ENCODE measurements at regions not wholly inside any gene's neighbourhood (a gene's known extent, or its start where the extent isn't known, plus 50 kb on each side); places are given as distances from the start of the nearest gene placed in this dataset.

- intact Hi-C loops (cut with DNase I): no loop called here
- DNase-seq (no peak), ATAC-seq (no peak)
Observed at GRCh38 chr5:122653087-122654017, 121.5 kb upstream of the SNX2 start.

GRCh38 chr5:122656160-122656559, 118.7 kb upstream of the SNX2 start:
- intact Hi-C loops (cut with DNase I): no loop called here
- ATAC-seq (no peak), DNase-seq (no peak)
- no peaks in the 10 kb centered on the region for H3K36me3 ChIP-seq
- no peak overlapping the region for H3K4me3 ChIP-seq
- H3K27ac ChIP-seq: no peak overlapping the region
- no peaks in the 10 kb centered on the region for H3K4me1 ChIP-seq
- H3K9me3 ChIP-seq: no peaks in the 10 kb centered on the region
- H3K27me3 ChIP-seq (ENCODE audit: low read depth): no peaks in the 10 kb centered on the region
- TF ChIP-seq, protein P1, sequence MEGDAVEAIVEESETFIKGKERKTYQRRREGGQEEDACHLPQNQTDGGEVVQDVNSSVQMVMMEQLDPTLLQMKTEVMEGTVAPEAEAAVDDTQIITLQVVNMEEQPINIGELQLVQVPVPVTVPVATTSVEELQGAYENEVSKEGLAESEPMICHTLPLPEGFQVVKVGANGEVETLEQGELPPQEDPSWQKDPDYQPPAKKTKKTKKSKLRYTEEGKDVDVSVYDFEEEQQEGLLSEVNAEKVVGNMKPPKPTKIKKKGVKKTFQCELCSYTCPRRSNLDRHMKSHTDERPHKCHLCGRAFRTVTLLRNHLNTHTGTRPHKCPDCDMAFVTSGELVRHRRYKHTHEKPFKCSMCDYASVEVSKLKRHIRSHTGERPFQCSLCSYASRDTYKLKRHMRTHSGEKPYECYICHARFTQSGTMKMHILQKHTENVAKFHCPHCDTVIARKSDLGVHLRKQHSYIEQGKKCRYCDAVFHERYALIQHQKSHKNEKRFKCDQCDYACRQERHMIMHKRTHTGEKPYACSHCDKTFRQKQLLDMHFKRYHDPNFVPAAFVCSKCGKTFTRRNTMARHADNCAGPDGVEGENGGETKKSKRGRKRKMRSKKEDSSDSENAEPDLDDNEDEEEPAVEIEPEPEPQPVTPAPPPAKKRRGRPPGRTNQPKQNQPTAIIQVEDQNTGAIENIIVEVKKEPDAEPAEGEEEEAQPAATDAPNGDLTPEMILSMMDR (IDR thresholded peaks at IDR 0.05): no peak

More at GRCh38 chr5:122653087-122654017, 121.5 kb upstream of the SNX2 start:
- TF ChIP-seq, protein P1 (IDR thresholded peaks at IDR 0.05): no peak
- Histone ChIP-seq H3K4me1 (no peaks in the 10 kb centered on the region), H3K27ac (no peak overlapping the region), H3K27me3 (ENCODE audit: low read depth) (no peaks in the 10 kb centered on the region), H3K9me3 (no peaks in the 10 kb centered on the region), H3K36me3 (no peaks in the 10 kb centered on the region), H3K4me3 (no peak overlapping the region)

GRCh38 chr5:122656577-122656976, 118.3 kb upstream of the SNX2 start:
- DNase-seq (no peak), ATAC-seq (no peak)
- Histone ChIP-seq H3K4me1 (no peaks in the 10 kb centered on the region), H3K27me3 (ENCODE audit: low read depth) (no peaks in the 10 kb centered on the region), H3K36me3 (no peaks in the 10 kb centered on the region), H3K27ac (no peak overlapping the region), H3K9me3 (no peaks in the 10 kb centered on the region), H3K4me3 (no peak overlapping the region)
- TF ChIP-seq, protein P1 (IDR thresholded peaks at IDR 0.05): no peak
- intact Hi-C loops (cut with DNase I): no loop called here

DNA sequence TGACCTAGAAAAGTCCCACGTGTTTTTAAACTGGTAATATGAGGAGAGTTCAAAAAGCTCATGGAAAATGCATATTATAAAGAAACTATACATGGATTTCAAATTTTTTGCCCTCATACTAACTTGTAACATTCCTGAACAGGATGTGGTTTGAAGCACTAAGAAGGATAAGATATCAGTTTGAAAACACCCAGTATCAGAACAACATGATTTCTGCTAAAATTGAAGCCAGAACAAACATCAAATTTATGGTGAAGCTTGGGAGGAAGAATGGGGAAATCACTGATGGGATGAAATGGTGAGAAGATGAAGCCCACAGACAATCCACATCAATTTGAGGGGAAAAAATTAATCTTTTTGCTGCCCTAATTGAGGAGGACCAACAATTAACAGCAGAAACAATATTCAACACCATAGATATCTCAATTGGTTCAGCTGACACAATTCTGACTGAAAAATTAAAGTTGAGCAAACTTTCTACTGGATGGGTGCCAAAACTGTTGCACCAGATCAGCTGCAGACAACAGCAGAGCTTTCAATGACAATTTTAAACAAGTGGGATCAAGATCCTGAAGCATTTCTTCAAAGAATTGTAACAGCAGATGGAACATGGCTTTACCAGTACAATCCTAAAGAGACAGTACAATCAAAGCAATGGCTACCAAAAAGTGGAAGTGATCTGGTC, 113.2 kb upstream of the SNX2 start:
- H3K4me3 ChIP-seq: no peak overlapping the region
- H3K27ac ChIP-seq: no peak overlapping the region
- TF ChIP-seq, protein P1 (IDR thresholded peaks at IDR 0.05): no peak
- no peak for ATAC-seq
- no peaks in the 10 kb centered on the region for H3K9me3 ChIP-seq
- DNase-seq: no peak
- H3K4me1 ChIP-seq: no peaks in the 10 kb centered on the region
- intact Hi-C loops (cut with DNase I): no loop called here
- H3K27me3 ChIP-seq (ENCODE audit: low read depth): no peaks in the 10 kb centered on the region
- H3K36me3 ChIP-seq: no peaks in the 10 kb centered on the region

GRCh38 chr5:122665051-122665450, 109.8 kb upstream of the SNX2 start:
- no peak for DNase-seq
- Histone ChIP-seq H3K4me3 (no peak overlapping the region), H3K9me3 (no peaks in the 10 kb centered on the region), H3K27me3 (ENCODE audit: low read depth) (no peaks in the 10 kb centered on the region), H3K4me1 (no peaks in the 10 kb centered on the region), H3K36me3 (no peaks in the 10 kb centered on the region), H3K27ac (no peak overlapping the region)
- intact Hi-C loops (cut with DNase I): no loop called here
- TF ChIP-seq, protein P1 (IDR thresholded peaks at IDR 0.05): no peak
- no peak for ATAC-seq
